ENCODE measurements at regions not wholly inside any gene's neighbourhood (a gene's known extent, or its start where the extent isn't known, plus 50 kb on each side); places are given as distances from the start of the nearest gene placed in this dataset.

GRCh38 chr2:104620801-104621200 is 233.1 kb upstream of the POU3F3 start:
- no peak for TF ChIP-seq CTCF (IDR thresholded peaks at IDR 0.05; ENCODE audit: low read depth, low read length)
- no peak for DNase-seq (ENCODE audit: extremely low read depth, low read depth)

GRCh38 chr2:104635608-104636007 is 218.3 kb upstream of the POU3F3 start:
- TF ChIP-seq CTCF (IDR thresholded peaks at IDR 0.05; ENCODE audit: low read depth, low read length), result no peak
- DNase-seq (ENCODE audit: extremely low read depth, low read depth), result no peak

GRCh38 chr2:104638190-104638858 is 215.6 kb upstream of the POU3F3 start:
- DNase-seq (ENCODE audit: extremely low read depth, low read depth), result no peak
- no peak for TF ChIP-seq CTCF (IDR thresholded peaks at IDR 0.05; ENCODE audit: low read depth, low read length)

- no peak for TF ChIP-seq CTCF (IDR thresholded peaks at IDR 0.05; ENCODE audit: low read depth, low read length)
- DNase-seq (ENCODE audit: extremely low read depth, low read depth), result no peak
Measured at GRCh38 chr2:104638859-104639202, 215.1 kb upstream of the POU3F3 start.

- DNase-seq (ENCODE audit: extremely low read depth, low read depth), result no peak
- no peak for TF ChIP-seq CTCF (IDR thresholded peaks at IDR 0.05; ENCODE audit: low read depth, low read length)
Measured at GRCh38 chr2:104641786-104642185, 212.1 kb upstream of the POU3F3 start.

GRCh38 chr2:104648376-104648775 is 205.5 kb upstream of the POU3F3 start:
- no peak for TF ChIP-seq CTCF (IDR thresholded peaks at IDR 0.05; ENCODE audit: low read depth, low read length)
- no peak for DNase-seq (ENCODE audit: extremely low read depth, low read depth)

GRCh38 chr2:104649866-104650265 is 204.0 kb upstream of the POU3F3 start:
- DNase-seq (ENCODE audit: extremely low read depth, low read depth), result no peak
- no peak for TF ChIP-seq CTCF (IDR thresholded peaks at IDR 0.05; ENCODE audit: low read depth, low read length)
